B cell (primary cell): ENCODE measurements at regions not wholly inside any gene's neighbourhood (a gene's known extent, or its start where the extent isn't known, plus 50 kb on each side); places are given as distances from the start of the nearest gene placed in this dataset.

Experiments used
- ATAC-seq: fragments of 200-7000 bp; cut with Tn5 transposase; one replicate; pipeline ENCODE4 v1.10.0; 2021; ENCODE audit warnings: low read depth, mild to moderate bottlenecking, moderate number of reproducible peaks, moderate library complexity
- CTCF ChIA-PET: fragments of 350-600 bp; sonication (Branson Sonifier 250); formaldehyde crosslinking; loops from one replicate; lab custom pipeline; 2021; ENCODE audit warnings: antibody characterized with exemption, inconsistent platforms; lab: Charles Lee
- POLR2A ChIA-PET: fragments of 350-600 bp; sonication (Branson Sonifier 250); formaldehyde crosslinking; loops from one replicate; lab custom pipeline; 2021; ENCODE audit warnings: antibody characterized with exemption; lab: Charles Lee
- DNase-seq: peaks from one replicate; pipeline ENCODE4 v3.0.0; 2013
- H2AFZ ChIP-seq: 2 replicates; pipeline ENCODE4 v1.6.1; 2012; ENCODE audit warnings: mild to moderate bottlenecking, low read depth, low read length; ENCODE audit not compliant: insufficient read depth, poor library complexity, severe bottlenecking
- H3K27ac ChIP-seq, 2 donors: 1 replicate in 1 of 2; 2 replicates in 1 of 2; pipeline ENCODE4 v1.5.1; 2012 to 2013; ENCODE audit warnings: low read length in 2 of 2, mild to moderate bottlenecking in 2 of 2, moderate library complexity in 1 of 2
- H3K27me3 ChIP-seq, 4 experiments: fragments of 200-600 bp in 1 of 4; sonication (generic) in 1 of 4; replicated peaks in 1 of 4; 1 replicate in 2 of 4; 2 replicates in 2 of 4; pipeline versions ENCODE4 v1.6.1 to v1.7.0; 2013 to 2016; ENCODE audit warnings: low read length in 3 of 4, mild to moderate bottlenecking in 2 of 4, mixed read lengths in 1 of 4, moderate library complexity in 1 of 4; ENCODE audit not compliant: insufficient read depth in 4 of 4, control insufficient read depth in 3 of 4; ENCODE audit errors: control extremely low read depth in 1 of 4
- H3K36me3 ChIP-seq, 2 experiments: replicated peaks in 1 of 2; 1 replicate in 1 of 2; 2 replicates in 1 of 2; pipeline versions ENCODE4 v1.6.1 to v1.7.1; 2013; ENCODE audit warnings: low read length in 1 of 2; ENCODE audit not compliant: insufficient read depth in 2 of 2, control insufficient read depth in 1 of 2; ENCODE audit errors: control extremely low read depth in 1 of 2, extremely low read depth in 1 of 2
- H3K4me1 ChIP-seq, 2 donors: fragments of 200-600 bp in 1 of 2; sonication (generic) in 1 of 2; 1 replicate in 1 of 2; 2 replicates in 1 of 2; pipeline versions ENCODE4 v1.5.1 to v1.6.1; 2013 to 2017; ENCODE audit warnings: low read length in 2 of 2; ENCODE audit not compliant: control insufficient read depth in 2 of 2, insufficient read depth in 2 of 2
- H3K4me2 ChIP-seq: replicated peaks from 2 replicates; pipeline ENCODE3; 2012; ENCODE audit warnings: mild to moderate bottlenecking, low read depth, low read length; ENCODE audit not compliant: poor library complexity, severe bottlenecking
- H3K4me3 ChIP-seq, 5 experiments: fragments of 200-600 bp in 1 of 5; sonication (generic) in 1 of 5; 1 replicate in 3 of 5; 2 replicates in 2 of 5; pipeline versions ENCODE4 v1.5.1 to v1.7.0; 2011 to 2016; ENCODE audit warnings: low read length in 4 of 5, mild to moderate bottlenecking in 4 of 5, low read depth in 2 of 5, control low read depth in 1 of 5, moderate library complexity in 1 of 5; ENCODE audit not compliant: insufficient read depth in 1 of 5; ENCODE audit errors: control extremely low read depth in 1 of 5, extremely low read depth in 1 of 5
- H3K79me2 ChIP-seq: fragments of 200-600 bp; sonication (generic); one replicate; pipeline ENCODE4 v1.6.0; 2016; ENCODE audit warnings: low read length; ENCODE audit not compliant: control insufficient read depth, insufficient read depth
- H3K9ac ChIP-seq: fragments of 200-600 bp; sonication (generic); 2 replicates; pipeline ENCODE4 v1.6.1; 2017; ENCODE audit warnings: mild to moderate bottlenecking, low read length, moderate library complexity
- H3K9me3 ChIP-seq, 3 donors: one replicate each; pipeline versions ENCODE4 v1.6.1 to v1.7.1; 2013; ENCODE audit warnings: low read length in 2 of 3; ENCODE audit not compliant: control insufficient read depth in 2 of 3, insufficient read depth in 1 of 3; ENCODE audit errors: control extremely low read depth in 1 of 3
- H4K20me1 ChIP-seq: 2 replicates; pipeline ENCODE4 v1.6.0; 2012; ENCODE audit warnings: mild to moderate bottlenecking, low read length; ENCODE audit not compliant: insufficient read depth, control insufficient read depth, poor library complexity, severe bottlenecking
- H3K27ac Mint-ChIP-seq: one replicate; pipeline ENCODE4 v1.8.0; 2021; ENCODE audit warnings: mixed read lengths
- H3K27me3 Mint-ChIP-seq: one replicate; pipeline ENCODE4 v1.8.0; 2021; ENCODE audit warnings: mixed read lengths
- H3K4me1 Mint-ChIP-seq: one replicate; pipeline ENCODE4 v1.8.0; 2021; ENCODE audit warnings: mixed read lengths
- H3K4me3 Mint-ChIP-seq: one replicate; pipeline ENCODE4 v1.8.0; 2021; ENCODE audit warnings: mixed read lengths
- H3K9me3 Mint-ChIP-seq: one replicate; pipeline ENCODE4 v1.8.0; 2022; ENCODE audit warnings: mixed read lengths; ENCODE audit not compliant: insufficient read depth
- CTCF ChIP-seq: fragments of 200-600 bp; IDR thresholded peaks from one replicate; pipeline ENCODE4 v1.8.0; 2022; ENCODE audit warnings: antibody characterized with exemption, mild to moderate bottlenecking
- EZH2 ChIP-seq: IDR thresholded peaks from 2 replicates; pipeline ENCODE4 v1.6.1; 2012; ENCODE audit warnings: borderline replicate concordance, low read depth, mild to moderate bottlenecking, moderate library complexity, low read length; ENCODE audit not compliant: insufficient read depth, poor library complexity, severe bottlenecking
- WGBS: methylation state at CpG from one replicate; pipeline ENCODE4 v1.1.5; 2013; ENCODE audit warnings: missing lambda C conversion rate; ENCODE audit not compliant: insufficient coverage; 5-methylcytosine and 5-hydroxymethylcytosine counted together
- intact Hi-C: fragments of 100-400 bp; cut with micrococcal nuclease; formaldehyde crosslinking; loops from one replicate; pipeline ENCODE4 v1.10.0; 2022

- H3K9ac ChIP-seq, result no peak overlapping the region
- POLR2A ChIA-PET, result no interaction called here
- no peak overlapping the region for H3K4me2 ChIP-seq
- H4K20me1 ChIP-seq, result no peaks in the 10 kb centered on the region
- TF ChIP-seq EZH2 (no peak), CTCF (no peak)
- Mint-ChIP-seq H3K9me3 (no peaks in the 10 kb centered on the region), H3K4me1 (no peaks in the 10 kb centered on the region), H3K27me3 (no peaks in the 10 kb centered on the region), H3K4me3 (no peak overlapping the region), H3K27ac (no peak overlapping the region)
- no peak overlapping the region for H3K4me3 ChIP-seq
- H3K79me2 ChIP-seq, result no peaks in the 10 kb centered on the region
- H3K27me3 ChIP-seq, result no peaks in the 10 kb centered on the region
- CTCF ChIA-PET, result no interaction called here
- peaks cover 0 to 3% (median 0%) of the 10 kb centered on the region in 3 donors for H3K9me3 ChIP-seq
- H2AFZ ChIP-seq, result no peak overlapping the region
- intact Hi-C loops, result no loop called here
- ATAC-seq (no peak), DNase-seq (no peak)
- no peaks in the 10 kb centered on the region for H3K36me3 ChIP-seq
- H3K27ac ChIP-seq, result no peak overlapping the region
- H3K4me1 ChIP-seq, result no peaks in the 10 kb centered on the region
- WGBS, result 90% methylated on average over 2 of the region's 6 CpGs
Measured at GRCh38 chr13:87887459-87888123, 216.4 kb downstream of the SLITRK5 start.

GRCh38 chr13:87889254-87889653, 218.1 kb downstream of the SLITRK5 start:
- Histone ChIP-seq H3K9me3 (peaks cover 0 to 3% (median 0%) of the 10 kb centered on the region in 3 donors), H3K27ac (no peak overlapping the region), H3K4me2 (no peak overlapping the region), H3K9ac (no peak overlapping the region), H3K4me3 (no peak overlapping the region), H2AFZ (no peak overlapping the region), H4K20me1 (no peaks in the 10 kb centered on the region), H3K4me1 (no peaks in the 10 kb centered on the region), H3K36me3 (no peaks in the 10 kb centered on the region), H3K79me2 (no peaks in the 10 kb centered on the region), H3K27me3 (no peaks in the 10 kb centered on the region)
- WGBS, result no CpG with 5 or more reads among the region's 2 CpGs
- ChIA-PET POLR2A (no interaction called here), CTCF (no interaction called here)
- no peak for DNase-seq
- peaks cover 3% of the 10 kb centered on the region for H3K9me3 Mint-ChIP-seq
- H3K27ac Mint-ChIP-seq, result no peak overlapping the region
- intact Hi-C loops, result no loop called here
- no peak overlapping the region for H3K4me3 Mint-ChIP-seq
- ATAC-seq, result no peak
- no peaks in the 10 kb centered on the region for H3K4me1 Mint-ChIP-seq
- TF ChIP-seq CTCF, result no peak
- no peak for TF ChIP-seq EZH2
- no peaks in the 10 kb centered on the region for H3K27me3 Mint-ChIP-seq
